Neural cell (in vitro differentiated cells): ENCODE measurements at regions not wholly inside any gene's neighbourhood (a gene's known extent, or its start where the extent isn't known, plus 50 kb on each side); places are given as distances from the start of the nearest gene placed in this dataset.

Experiments used
- H2AFZ ChIP-seq: fragments of 200-600, 300-800 bp; sonication (generic), shearing (Covaris generic); 2 replicates; pipeline ENCODE4 v1.6.0; 2014; ENCODE audit warnings: low read depth, mild to moderate bottlenecking, antibody characterized with exemption, low read length, moderate library complexity
- H3F3A ChIP-seq: fragments of 200-600 bp; shearing (Covaris generic); 2 replicates; pipeline ENCODE4 v1.6.1; 2016; ENCODE audit warnings: mild to moderate bottlenecking, moderate library complexity, mixed read lengths, antibody characterized with exemption, low read length; ENCODE audit not compliant: insufficient read depth, poor library complexity, severe bottlenecking
- H3K27ac ChIP-seq: fragments of 200-600, 300-800 bp; sonication (generic), shearing (Covaris generic); 2 replicates; pipeline ENCODE4 v1.5.1; 2014; ENCODE audit warnings: mild to moderate bottlenecking, low read length, moderate library complexity
- H3K27me3 ChIP-seq: fragments of 300-800, 200-600 bp; sonication (generic), shearing (Covaris generic); 2 replicates; pipeline ENCODE4 v1.6.0; 2014; ENCODE audit warnings: mild to moderate bottlenecking, low read depth, low read length, moderate library complexity; ENCODE audit not compliant: insufficient read depth
- H3K36me3 ChIP-seq: fragments of 300-800, 200-600 bp; sonication (generic), shearing (Covaris generic); 2 replicates; pipeline ENCODE4 v1.5.1; 2014; ENCODE audit warnings: mild to moderate bottlenecking, antibody characterized with exemption, low read length, moderate library complexity; ENCODE audit not compliant: insufficient read depth
- H3K4me2 ChIP-seq: fragments of 300-800, 200-600 bp; sonication (generic), shearing (Covaris generic); 2 replicates; pipeline ENCODE4 v1.6.0; 2014; ENCODE audit warnings: mild to moderate bottlenecking, low read length
- H3K4me3 ChIP-seq: fragments of 300-800, 200-600 bp; sonication (generic), shearing (Covaris generic); 2 replicates; pipeline ENCODE4 v1.5.1; 2014; ENCODE audit warnings: mild to moderate bottlenecking, low read length, moderate library complexity
- H3K79me2 ChIP-seq: fragments of 200-600 bp; shearing (Covaris generic); replicated peaks from 2 replicates; pipeline ENCODE4 v1.6.0; 2014; ENCODE audit warnings: mild to moderate bottlenecking, low read length, moderate library complexity; ENCODE audit not compliant: insufficient read depth
- H3K9ac ChIP-seq: fragments of 300-800, 200-600 bp; sonication (generic), shearing (Covaris generic); 2 replicates; pipeline ENCODE4 v1.6.1; 2016; ENCODE audit warnings: mild to moderate bottlenecking, low read length, mixed read lengths
- H3K9me2 ChIP-seq: fragments of 200-600 bp; shearing (Covaris generic); 2 replicates; pipeline ENCODE4 v1.6.1; 2016; ENCODE audit warnings: mild to moderate bottlenecking, low read length, mixed read lengths; ENCODE audit not compliant: insufficient read depth
- H3K9me3 ChIP-seq: fragments of 200-600, 300-800 bp; sonication (generic), shearing (Covaris generic); 2 replicates; pipeline ENCODE4 v1.6.1; 2016; ENCODE audit warnings: mild to moderate bottlenecking, mixed run types, low read length, moderate library complexity, mixed read lengths
- H4K20me1 ChIP-seq: fragments of 200-600 bp; shearing (Covaris generic); 2 replicates; pipeline ENCODE4 v1.6.1; 2016; ENCODE audit warnings: mild to moderate bottlenecking, mixed run types; ENCODE audit not compliant: insufficient read depth
- EP300 ChIP-seq: fragments of 450-650 bp; conservative IDR thresholded peaks from 2 replicates; pipeline ENCODE4 v1.6.1; 2014; ENCODE audit warnings: antibody characterized with exemption, mild to moderate bottlenecking, moderate library complexity; ENCODE audit not compliant: poor library complexity, severe bottlenecking
- EZH2 ChIP-seq: fragments of 200-600, 300-800 bp; shearing (Covaris generic), sonication (generic); IDR thresholded peaks from 2 replicates; pipeline ENCODE4 v1.6.1; 2014; ENCODE audit warnings: antibody characterized with exemption, low read length, borderline replicate concordance, mild to moderate bottlenecking; ENCODE audit not compliant: insufficient read depth, poor library complexity, severe bottlenecking
- MXI1 ChIP-seq: fragments of 450-650 bp; conservative IDR thresholded peaks from 2 replicates; pipeline ENCODE4 v1.6.1; 2014; ENCODE audit warnings: antibody characterized with exemption, mild to moderate bottlenecking; ENCODE audit not compliant: poor library complexity, severe bottlenecking
- POLR2AphosphoS5 ChIP-seq: IDR thresholded peaks from 2 replicates; pipeline ENCODE4 v1.6.1; 2012
- RAD21 ChIP-seq: fragments of 450-650 bp; conservative IDR thresholded peaks from 2 replicates; pipeline ENCODE4 v1.6.1; 2014; ENCODE audit warnings: antibody characterized with exemption, mild to moderate bottlenecking, moderate library complexity
- SMC3 ChIP-seq: fragments of 450-650 bp; conservative IDR thresholded peaks from 2 replicates; pipeline ENCODE4 v1.6.1; 2014; ENCODE audit warnings: antibody characterized with exemption, mild to moderate bottlenecking, moderate library complexity; ENCODE audit not compliant: poor library complexity
- TAF1 ChIP-seq: IDR thresholded peaks from 2 replicates; pipeline ENCODE4 v1.6.1; 2012; ENCODE audit warnings: low read depth
- TF ChIP-seq, protein P1 (sequence below): fragments of 450-650 bp; IDR thresholded peaks from 2 replicates; pipeline ENCODE4 v1.5.1; 2014; ENCODE audit warnings: antibody characterized with exemption, mild to moderate bottlenecking, moderate library complexity; ENCODE audit not compliant: poor library complexity, severe bottlenecking
- TF ChIP-seq, protein P2 (sequence below): IDR thresholded peaks from 2 replicates; pipeline ENCODE4 v1.6.1; 2012; ENCODE audit warnings: borderline replicate concordance

DNA sequence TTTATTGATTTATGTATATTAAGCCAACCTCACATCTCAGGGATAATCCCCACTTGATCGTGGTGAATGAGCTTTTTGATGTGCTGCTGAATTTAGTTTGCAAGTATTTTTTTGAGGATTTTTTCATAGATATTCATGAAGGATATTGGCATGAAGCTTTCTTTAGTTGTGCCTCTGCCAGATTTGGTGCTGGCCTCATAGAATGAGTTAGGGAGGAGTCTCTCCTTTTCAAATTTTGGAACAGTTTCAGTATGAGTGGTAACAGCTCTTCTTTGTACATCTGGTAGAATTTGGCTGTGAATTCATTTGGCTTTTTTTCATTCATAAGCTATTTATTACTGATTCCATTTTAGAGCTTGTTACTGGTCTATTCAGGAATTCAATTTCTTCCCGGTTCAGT, 197.2 kb upstream of the NDST4 start:
- Histone ChIP-seq H3K79me2 (no peaks in the 10 kb centered on the region), H3K27ac (no peak overlapping the region), H3K27me3 (no peaks in the 10 kb centered on the region), H3F3A (no peaks in the 10 kb centered on the region), H2AFZ (no peak overlapping the region), H3K9me3 (no peaks in the 10 kb centered on the region), H3K36me3 (no peaks in the 10 kb centered on the region), H3K4me3 (no peak overlapping the region), H4K20me1 (no peaks in the 10 kb centered on the region), H3K9ac (no peak overlapping the region), H3K9me2 (no peaks in the 10 kb centered on the region), H3K4me2 (no peak overlapping the region)
- TF ChIP-seq, protein P1, sequence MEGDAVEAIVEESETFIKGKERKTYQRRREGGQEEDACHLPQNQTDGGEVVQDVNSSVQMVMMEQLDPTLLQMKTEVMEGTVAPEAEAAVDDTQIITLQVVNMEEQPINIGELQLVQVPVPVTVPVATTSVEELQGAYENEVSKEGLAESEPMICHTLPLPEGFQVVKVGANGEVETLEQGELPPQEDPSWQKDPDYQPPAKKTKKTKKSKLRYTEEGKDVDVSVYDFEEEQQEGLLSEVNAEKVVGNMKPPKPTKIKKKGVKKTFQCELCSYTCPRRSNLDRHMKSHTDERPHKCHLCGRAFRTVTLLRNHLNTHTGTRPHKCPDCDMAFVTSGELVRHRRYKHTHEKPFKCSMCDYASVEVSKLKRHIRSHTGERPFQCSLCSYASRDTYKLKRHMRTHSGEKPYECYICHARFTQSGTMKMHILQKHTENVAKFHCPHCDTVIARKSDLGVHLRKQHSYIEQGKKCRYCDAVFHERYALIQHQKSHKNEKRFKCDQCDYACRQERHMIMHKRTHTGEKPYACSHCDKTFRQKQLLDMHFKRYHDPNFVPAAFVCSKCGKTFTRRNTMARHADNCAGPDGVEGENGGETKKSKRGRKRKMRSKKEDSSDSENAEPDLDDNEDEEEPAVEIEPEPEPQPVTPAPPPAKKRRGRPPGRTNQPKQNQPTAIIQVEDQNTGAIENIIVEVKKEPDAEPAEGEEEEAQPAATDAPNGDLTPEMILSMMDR, result no peak
- no peak for TF ChIP-seq TAF1

DNA sequence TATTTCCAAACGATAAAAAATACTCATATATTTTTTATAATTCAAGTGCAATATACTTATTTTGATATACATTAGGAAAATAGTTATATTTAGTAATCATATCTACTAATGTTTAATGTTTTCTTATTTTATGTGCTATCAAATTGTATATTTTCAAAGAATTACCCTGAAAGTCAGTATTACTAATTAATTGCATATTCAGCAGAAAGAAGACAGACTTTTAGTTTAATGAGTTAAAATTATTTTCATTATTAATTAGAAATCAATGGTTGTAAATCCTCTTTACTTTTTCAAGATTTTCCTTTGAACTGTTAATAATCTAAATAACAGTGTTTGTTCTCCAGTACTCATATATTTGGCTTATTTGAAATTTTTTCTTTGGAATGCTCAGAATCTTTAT, 181.3 kb upstream of the NDST4 start:
- no peaks in the 10 kb centered on the region for H3K79me2 ChIP-seq
- H3K9me2 ChIP-seq, result no peaks in the 10 kb centered on the region
- no peak overlapping the region for H2AFZ ChIP-seq
- H3K9ac ChIP-seq, result no peak overlapping the region
- H3F3A ChIP-seq, result no peaks in the 10 kb centered on the region
- H3K9me3 ChIP-seq, result no peaks in the 10 kb centered on the region
- no peaks in the 10 kb centered on the region for H4K20me1 ChIP-seq
- H3K27ac ChIP-seq, result no peak overlapping the region
- no peaks in the 10 kb centered on the region for H3K27me3 ChIP-seq
- no peak overlapping the region for H3K4me2 ChIP-seq
- H3K4me3 ChIP-seq, result no peak overlapping the region
- TF ChIP-seq EP300 (no peak), POLR2AphosphoS5 (no peak), SMC3 (no peak)
- TF ChIP-seq, protein P1, result no peak
- no peaks in the 10 kb centered on the region for H3K36me3 ChIP-seq

DNA sequence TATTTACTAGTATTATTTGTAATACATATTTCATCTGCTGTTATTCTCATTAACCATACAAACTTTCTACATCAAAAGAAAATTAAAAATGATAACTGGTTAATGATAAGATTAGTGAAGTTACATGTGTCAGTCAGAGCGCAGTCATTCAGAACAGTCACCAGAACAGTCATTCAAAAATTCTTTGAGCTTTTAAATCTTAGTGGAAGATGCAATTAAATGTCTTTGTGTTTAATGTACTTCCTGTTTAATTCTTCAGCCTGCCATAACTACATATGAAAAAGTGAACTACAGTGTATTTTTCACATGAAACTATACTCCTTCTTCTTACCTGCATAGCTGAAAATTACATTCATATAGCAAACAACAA, 179.7 kb upstream of the NDST4 start:
- Histone ChIP-seq H3K9ac (no peak overlapping the region), H2AFZ (no peak overlapping the region), H3F3A (no peaks in the 10 kb centered on the region), H3K4me2 (no peak overlapping the region), H4K20me1 (no peaks in the 10 kb centered on the region), H3K36me3 (no peaks in the 10 kb centered on the region), H3K27me3 (no peaks in the 10 kb centered on the region), H3K27ac (no peak overlapping the region), H3K4me3 (no peak overlapping the region), H3K79me2 (no peaks in the 10 kb centered on the region), H3K9me3 (no peaks in the 10 kb centered on the region), H3K9me2 (no peaks in the 10 kb centered on the region)
- TF ChIP-seq, protein P2, sequence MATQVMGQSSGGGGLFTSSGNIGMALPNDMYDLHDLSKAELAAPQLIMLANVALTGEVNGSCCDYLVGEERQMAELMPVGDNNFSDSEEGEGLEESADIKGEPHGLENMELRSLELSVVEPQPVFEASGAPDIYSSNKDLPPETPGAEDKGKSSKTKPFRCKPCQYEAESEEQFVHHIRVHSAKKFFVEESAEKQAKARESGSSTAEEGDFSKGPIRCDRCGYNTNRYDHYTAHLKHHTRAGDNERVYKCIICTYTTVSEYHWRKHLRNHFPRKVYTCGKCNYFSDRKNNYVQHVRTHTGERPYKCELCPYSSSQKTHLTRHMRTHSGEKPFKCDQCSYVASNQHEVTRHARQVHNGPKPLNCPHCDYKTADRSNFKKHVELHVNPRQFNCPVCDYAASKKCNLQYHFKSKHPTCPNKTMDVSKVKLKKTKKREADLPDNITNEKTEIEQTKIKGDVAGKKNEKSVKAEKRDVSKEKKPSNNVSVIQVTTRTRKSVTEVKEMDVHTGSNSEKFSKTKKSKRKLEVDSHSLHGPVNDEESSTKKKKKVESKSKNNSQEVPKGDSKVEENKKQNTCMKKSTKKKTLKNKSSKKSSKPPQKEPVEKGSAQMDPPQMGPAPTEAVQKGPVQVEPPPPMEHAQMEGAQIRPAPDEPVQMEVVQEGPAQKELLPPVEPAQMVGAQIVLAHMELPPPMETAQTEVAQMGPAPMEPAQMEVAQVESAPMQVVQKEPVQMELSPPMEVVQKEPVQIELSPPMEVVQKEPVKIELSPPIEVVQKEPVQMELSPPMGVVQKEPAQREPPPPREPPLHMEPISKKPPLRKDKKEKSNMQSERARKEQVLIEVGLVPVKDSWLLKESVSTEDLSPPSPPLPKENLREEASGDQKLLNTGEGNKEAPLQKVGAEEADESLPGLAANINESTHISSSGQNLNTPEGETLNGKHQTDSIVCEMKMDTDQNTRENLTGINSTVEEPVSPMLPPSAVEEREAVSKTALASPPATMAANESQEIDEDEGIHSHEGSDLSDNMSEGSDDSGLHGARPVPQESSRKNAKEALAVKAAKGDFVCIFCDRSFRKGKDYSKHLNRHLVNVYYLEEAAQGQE, result no peak
- TF ChIP-seq TAF1 (no peak), EP300 (no peak), MXI1 (no peak), RAD21 (no peak), EZH2 (no peak), SMC3 (no peak), POLR2AphosphoS5 (no peak)
- TF ChIP-seq, protein P1, result no peak
